HG03135 (cell line): ENCODE measurements at regions not wholly inside any gene's neighbourhood (a gene's known extent, or its start where the extent isn't known, plus 50 kb on each side); places are given as distances from the start of the nearest gene placed in this dataset.
"Not testable (repeated sequence)": the region's sequence is repeated elsewhere in the genome, so short reads cannot be mapped to it uniquely, and the experiment has no call there.

ENCODE experiments used
- ATAC-seq: cut with Tn5 transposase; IDR thresholded peaks from one replicate; pipeline ENCODE4 v1.9.1; 2021; ENCODE audit warnings: mild to moderate bottlenecking, moderate library complexity; ENCODE audit not compliant: unreplicated experiment

- no peak for ATAC-seq
Measured at GRCh38 chr4:84028340-84028739, 470.8 kb downstream of the NKX6-1 start.

- no peak for ATAC-seq
Measured at GRCh38 chr4:84024405-84024804, 474.7 kb downstream of the NKX6-1 start.

- ATAC-seq = no peak
Measured at GRCh38 chr4:84022564-84022963, 476.5 kb downstream of the NKX6-1 start.

- ATAC-seq = no peak
Measured at GRCh38 chr4:84019626-84020025, 479.5 kb downstream of the NKX6-1 start.

GRCh38 chr4:84003046-84003445 lies 467.1 kb downstream of the GPAT3 start:
- ATAC-seq = no peak

DNA sequence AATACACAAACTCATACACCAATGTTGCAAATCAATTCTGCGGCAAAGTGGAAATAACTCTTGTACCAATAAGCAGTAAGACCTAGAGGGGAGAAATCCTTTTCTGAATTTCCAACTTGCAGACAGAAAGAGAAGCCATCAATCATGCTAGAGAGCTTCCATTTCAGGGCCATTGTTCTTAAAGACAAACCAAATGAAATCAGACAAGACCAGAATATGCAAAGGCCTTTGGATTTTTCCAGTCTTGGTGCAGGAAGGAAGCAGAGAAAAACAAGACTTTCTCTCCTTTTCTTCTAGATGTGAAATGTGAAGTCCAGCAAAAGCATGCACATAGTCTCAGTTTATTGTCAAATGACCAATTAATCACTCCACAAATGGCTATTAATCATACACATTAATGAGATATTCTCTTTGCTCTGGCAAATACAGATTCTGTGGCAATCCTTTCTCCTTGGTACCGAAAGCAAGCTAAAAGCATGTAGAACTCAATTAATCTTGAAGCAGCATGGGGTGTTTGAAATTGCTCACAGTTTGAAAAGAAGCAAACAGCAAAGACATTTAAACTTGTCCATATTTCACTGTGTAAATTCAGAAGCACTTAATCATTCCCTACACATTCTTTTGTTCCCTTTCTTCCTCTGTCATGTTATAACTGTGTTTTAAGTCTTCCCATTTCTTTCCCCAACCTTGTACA lies 466.1 kb downstream of the GPAT3 start:
- ATAC-seq = no peak

DNA sequence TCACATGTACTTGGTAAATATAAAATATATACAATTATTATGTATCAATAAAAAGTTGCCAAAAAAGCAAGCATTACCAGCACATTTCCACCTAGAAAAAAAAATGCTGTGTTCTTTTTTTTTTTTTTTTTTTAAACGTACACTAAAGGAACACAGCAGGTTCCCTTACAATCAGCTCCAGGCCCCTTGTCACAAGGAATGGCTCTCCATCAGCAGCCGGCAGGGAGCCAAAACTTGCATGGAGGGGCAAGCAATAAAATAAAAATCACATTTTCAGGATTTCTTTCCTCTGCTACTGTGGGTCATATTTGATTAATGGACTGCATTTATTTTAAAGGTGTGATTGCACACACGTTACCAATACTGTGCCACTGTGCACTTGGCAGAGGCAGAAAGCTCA lies 460.3 kb downstream of the GPAT3 start:
- ATAC-seq = no peak

- no peak for ATAC-seq
Measured at GRCh38 chr4:83993774-83994173, 457.9 kb downstream of the GPAT3 start.

- ATAC-seq = no peak
Measured at GRCh38 chr4:83989835-83990234, 453.9 kb downstream of the GPAT3 start.

DNA sequence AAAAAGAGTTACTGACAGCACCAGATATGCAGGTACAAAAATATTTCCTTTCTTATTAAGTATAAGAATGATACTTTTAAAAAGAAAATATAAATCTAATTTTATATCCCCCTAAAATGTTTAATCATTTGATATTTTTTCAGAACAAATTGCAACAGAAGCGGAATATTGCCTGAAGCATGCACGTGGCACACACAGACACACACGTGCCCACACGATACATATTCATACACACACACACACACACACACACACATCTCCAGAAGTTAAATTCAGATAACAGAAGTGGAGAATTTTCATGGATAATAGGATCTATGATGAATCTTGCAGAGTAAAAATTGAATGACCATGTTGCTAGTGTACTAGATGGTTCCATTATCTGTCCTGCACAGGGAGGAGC lies 445.2 kb downstream of the GPAT3 start:
- ATAC-seq = no peak

DNA sequence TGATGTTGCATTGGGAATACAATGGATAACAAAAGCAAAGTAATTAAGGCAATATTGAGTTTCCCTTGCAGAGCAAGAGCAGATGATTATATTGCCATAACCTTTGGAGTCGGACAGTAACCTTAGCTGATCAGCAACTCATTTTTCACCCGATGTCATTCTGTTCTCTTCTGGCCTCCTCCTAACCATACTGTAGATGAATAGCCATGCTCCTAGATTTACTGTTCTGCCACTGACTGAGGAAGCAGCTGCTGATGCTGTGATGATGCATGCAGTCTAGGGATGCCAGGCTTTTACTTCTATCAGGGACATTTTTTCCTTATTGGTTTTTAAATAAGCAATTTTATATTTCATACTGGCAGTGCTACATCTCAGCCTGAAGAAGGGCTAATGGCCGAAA lies 443.9 kb downstream of the GPAT3 start:
- no peak for ATAC-seq

- no peak for ATAC-seq
Measured at GRCh38 chr4:83974111-83974780, 438.3 kb downstream of the GPAT3 start.

GRCh38 chr4:83964996-83965541 lies 429.2 kb downstream of the GPAT3 start:
- ATAC-seq = no peak

- ATAC-seq = no peak
Measured at GRCh38 chr4:83962492-83962891, 426.6 kb downstream of the GPAT3 start.

DNA sequence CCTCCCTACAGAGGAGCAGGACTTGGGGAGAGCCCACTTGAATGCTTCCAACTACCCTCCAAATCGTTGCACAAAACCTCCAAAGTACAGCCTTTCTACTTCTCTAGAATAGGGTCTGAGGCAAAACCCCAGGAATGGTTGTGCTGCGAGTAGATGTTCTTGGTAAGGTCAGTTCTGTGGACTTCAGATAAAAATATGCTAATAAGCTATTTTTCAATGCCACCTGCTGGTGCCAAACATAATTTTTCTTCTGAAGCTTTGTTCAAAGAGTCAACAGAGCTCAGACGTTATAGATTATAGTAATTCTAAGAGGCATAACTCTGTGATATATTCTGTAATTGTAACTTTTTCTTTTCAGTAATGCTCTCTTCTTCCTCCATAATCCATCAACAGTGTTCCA lies 425.7 kb downstream of the GPAT3 start:
- no peak for ATAC-seq

DNA sequence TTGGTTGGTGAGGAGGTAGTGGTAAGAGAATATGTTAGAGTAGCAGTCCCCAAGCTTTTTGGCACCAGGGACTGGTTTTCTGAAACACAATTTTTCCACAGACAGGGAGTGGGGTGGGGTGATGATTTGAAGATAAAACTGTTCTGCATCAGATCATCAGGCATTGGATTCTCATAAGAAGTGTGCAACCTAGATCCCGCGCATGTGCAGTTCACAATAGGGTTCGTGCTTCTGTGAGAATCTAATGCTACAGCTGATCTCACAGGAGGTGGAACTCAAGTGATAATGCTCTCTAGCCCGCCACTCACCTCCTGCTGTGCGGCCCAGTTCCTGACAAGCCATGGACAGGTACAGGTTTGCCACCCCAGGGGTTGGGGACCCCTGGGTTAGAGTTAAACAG lies 423.3 kb downstream of the GPAT3 start:
- no peak for ATAC-seq

- no peak for ATAC-seq
Measured at GRCh38 chr4:83947830-83948193, 411.9 kb downstream of the GPAT3 start.

DNA sequence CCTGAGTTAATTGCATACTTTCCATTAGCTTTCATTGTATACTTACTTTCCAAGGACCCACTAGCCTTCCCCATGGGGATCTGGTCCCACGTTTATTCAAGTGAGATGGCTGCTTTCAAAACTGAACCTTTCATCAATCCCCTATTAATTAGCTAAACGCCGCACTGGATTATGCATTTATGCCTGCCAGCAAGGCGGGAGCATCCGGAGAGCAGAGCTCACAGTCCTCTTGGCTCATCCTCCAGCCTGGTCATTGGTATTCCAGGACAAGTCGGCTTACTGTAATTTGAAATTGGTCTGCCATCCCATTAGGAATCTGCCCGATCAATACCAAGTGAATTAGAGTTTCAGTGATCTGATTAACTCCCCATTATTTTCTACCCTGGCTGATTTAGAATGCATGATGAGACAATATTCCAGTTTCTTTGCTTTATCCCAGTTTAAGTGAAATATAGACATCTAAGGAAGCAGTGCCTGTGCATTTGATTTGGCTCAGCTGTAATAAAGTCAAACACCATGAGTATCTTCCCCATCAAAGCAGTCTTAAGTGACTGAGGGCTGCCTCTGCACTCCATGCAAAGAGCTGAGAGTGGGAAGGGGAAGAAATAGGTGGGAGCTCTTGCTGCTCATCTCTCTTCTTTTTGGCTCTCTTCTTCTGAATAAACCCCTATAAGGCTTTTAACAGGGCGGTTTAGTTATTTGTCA lies 411.4 kb downstream of the GPAT3 start:
- ATAC-seq = no peak

GRCh38 chr4:83943691-83944090 lies 407.8 kb downstream of the GPAT3 start:
- not testable (repeated sequence) for ATAC-seq

DNA sequence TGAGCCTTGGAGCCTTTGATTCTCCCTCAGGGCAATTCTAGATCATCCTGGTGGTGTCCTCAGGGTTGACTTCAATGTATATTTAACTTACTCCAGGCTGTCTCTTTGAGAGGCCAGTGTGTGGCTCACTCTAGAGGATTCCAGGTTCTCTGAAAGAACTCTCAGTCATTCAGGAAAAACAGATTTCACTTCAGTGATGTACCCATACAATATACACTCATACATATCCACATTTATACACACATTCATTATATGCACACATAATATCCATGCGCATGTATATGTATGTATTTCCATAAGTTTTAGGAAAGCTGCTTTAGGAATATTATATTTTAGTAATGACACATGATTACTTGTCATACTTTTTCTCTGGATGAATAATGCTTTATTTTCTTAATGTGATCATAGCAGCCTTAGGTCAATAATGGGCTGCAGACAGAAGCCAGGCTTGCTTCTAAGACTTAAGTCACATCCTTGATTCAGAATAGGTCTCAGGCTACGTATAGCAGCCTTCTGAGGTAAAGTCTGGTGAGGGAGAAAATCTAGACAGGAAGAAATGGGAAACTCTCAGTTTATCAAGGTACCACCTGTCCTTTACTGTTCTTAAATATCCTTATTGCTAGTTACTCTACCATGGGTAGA lies 397.0 kb downstream of the GPAT3 start:
- no peak for ATAC-seq

DNA sequence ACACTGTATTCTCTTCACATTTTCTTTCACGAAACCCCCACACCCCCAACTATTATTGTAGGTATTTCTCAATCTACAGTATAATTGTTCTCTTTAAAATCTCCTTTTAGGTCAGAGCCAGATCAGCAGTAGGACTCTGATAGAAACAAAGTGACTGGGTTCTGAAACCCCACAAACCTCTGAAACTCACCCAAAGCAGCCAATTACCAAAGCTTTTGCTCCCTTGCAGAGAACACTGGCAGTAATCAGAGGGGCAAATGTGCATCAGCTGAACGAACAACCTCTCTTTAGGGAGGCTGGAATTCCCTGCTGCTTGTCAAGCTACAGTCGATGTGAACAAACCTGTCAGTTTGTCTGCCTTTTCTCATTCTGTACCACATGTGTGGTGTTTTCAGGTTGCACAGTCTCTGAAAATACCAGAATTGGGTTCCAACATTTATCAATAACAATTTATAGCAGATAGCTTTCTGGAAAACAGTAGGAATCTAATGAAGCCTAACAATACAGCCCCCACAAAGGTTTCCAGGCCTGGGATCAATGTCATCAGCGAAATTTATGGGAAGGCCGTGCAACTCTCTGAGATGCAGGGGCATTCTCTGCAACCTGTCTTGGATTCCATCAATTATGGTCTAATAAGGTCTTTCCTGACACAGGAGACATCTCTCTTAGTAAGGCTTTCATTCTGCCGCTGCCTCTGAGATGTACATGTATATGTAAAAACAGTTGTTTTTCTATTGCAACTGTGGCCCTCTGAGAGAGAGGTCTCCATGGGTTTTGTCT lies 395.9 kb downstream of the GPAT3 start:
- no peak for ATAC-seq
